ENCODE measurements at regions not wholly inside any gene's neighbourhood (a gene's known extent, or its start where the extent isn't known, plus 50 kb on each side); places are given as distances from the start of the nearest gene placed in this dataset.

GRCh38 chr19:30785458-30786137 lies 413.4 kb downstream of the ZNF536 start:
- Histone ChIP-seq H3K9me3 (ENCODE audit: low read depth) (no peaks in the 10 kb centered on the region), H3K4me2 (no peak overlapping the region), H3K4me1 (ENCODE audit: insufficient read depth) (peaks cover 12% of the 10 kb centered on the region), H3K36me3 (replicated peaks; ENCODE audit: insufficient read depth, low read depth) (no peaks in the 10 kb centered on the region), H3K9me2 (replicated peaks; ENCODE audit: insufficient read depth) (no peaks in the 10 kb centered on the region), H3K4me3 (no peak overlapping the region), H2AFZ (no peak overlapping the region), H3K27ac (no peak overlapping the region), H4K20me1 (ENCODE audit: insufficient read depth, poor library complexity, severe bottlenecking) (no peaks in the 10 kb centered on the region), H3K79me2 (no peaks in the 10 kb centered on the region), H3K27me3 (no peaks in the 10 kb centered on the region)
- WGBS (ENCODE audit: low lambda C conversion rate, missing lambda C conversion rate), result 80% methylated on average over 5 of the region's 5 CpGs
- TF ChIP-seq CTCF (IDR thresholded peaks at IDR 0.05; ENCODE audit: poor library complexity) (peak; percentile 34), EZH2 (IDR thresholded peaks at IDR 0.05; ENCODE audit: borderline replicate concordance) (no peak), EZH2phosphoT487 (IDR thresholded peaks at IDR 0.05; ENCODE audit: low read depth, severe bottlenecking, unreplicated experiment) (no peak)
- DNase-seq (ENCODE audit: low spot score), result no peak

DNA sequence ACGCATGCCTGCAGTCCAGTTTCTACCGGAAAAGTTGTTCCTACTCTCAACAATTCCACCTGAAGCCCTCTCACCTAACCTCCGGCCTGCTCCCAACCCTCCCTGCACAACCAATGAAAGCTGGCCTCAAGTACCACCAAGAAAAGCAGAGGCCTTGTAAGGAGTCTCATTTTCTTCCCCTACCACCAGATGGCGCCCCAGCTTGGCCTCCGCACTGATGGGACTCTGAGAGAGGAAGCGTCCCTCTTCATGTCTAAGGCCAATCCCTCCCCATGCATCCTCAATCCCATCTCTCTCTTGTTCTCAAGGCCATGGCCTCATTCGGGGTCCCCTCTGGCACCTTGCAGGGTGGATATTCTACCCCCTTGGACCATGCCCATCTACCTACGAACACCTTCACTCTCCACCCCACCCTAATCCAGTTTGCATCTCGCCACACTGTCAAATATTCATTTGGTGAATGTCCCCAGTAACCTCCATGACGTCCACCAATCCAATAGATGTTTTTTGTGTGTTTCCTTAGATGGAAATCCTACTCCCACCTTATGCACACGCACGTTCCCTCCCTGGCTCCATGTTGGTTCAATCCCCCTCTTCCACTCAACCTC lies 412.8 kb downstream of the ZNF536 start:
- no peak overlapping the region for H2AFZ ChIP-seq
- H3K79me2 ChIP-seq, result no peaks in the 10 kb centered on the region
- no peaks in the 10 kb centered on the region for H4K20me1 ChIP-seq (ENCODE audit: insufficient read depth, poor library complexity, severe bottlenecking)
- H3K4me1 ChIP-seq (ENCODE audit: insufficient read depth), result peaks cover 11% of the 10 kb centered on the region
- TF ChIP-seq CTCF (IDR thresholded peaks at IDR 0.05; ENCODE audit: poor library complexity) (peak; percentile 51), EZH2 (IDR thresholded peaks at IDR 0.05; ENCODE audit: borderline replicate concordance) (no peak)
- no peak overlapping the region for H3K4me2 ChIP-seq
- WGBS (ENCODE audit: low lambda C conversion rate, missing lambda C conversion rate), result 76% methylated on average over 12 of the region's 12 CpGs
- H3K27ac ChIP-seq, result no peak overlapping the region
- H3K9me2 ChIP-seq (replicated peaks; ENCODE audit: insufficient read depth), result no peaks in the 10 kb centered on the region
- DNase-seq (ENCODE audit: low spot score), result peak; percentile 52
- H3K9me3 ChIP-seq (ENCODE audit: low read depth), result no peaks in the 10 kb centered on the region
- H3K27me3 ChIP-seq, result no peaks in the 10 kb centered on the region
- H3K36me3 ChIP-seq (replicated peaks; ENCODE audit: insufficient read depth, low read depth), result no peaks in the 10 kb centered on the region
- no peak overlapping the region for H3K4me3 ChIP-seq

DNA sequence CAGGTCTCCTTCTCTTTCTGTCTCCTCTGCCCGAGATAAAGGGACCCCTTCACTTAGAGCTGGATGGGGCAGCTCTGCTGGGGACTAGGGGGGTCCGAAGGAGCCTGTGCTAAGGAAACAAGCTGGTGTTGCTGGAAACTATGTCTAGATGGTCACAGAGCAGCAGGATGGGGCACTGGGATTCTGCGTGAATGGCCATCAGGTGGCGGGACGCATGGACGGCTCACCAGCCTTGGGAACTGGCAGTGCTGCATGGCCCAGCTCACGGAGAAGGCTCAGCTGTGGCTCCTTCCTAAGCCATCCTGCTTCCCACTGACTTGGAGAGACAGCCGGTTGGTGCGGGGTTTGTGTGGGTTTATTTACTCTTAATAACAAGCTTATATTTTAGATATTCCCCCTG lies 411.8 kb downstream of the ZNF536 start:
- Histone ChIP-seq H4K20me1 (ENCODE audit: insufficient read depth, poor library complexity, severe bottlenecking) (no peaks in the 10 kb centered on the region), H3K36me3 (replicated peaks; ENCODE audit: insufficient read depth, low read depth) (no peaks in the 10 kb centered on the region), H3K27me3 (no peaks in the 10 kb centered on the region), H3K4me3 (no peak overlapping the region), H2AFZ (no peak overlapping the region), H3K9me3 (ENCODE audit: low read depth) (no peaks in the 10 kb centered on the region), H3K79me2 (no peaks in the 10 kb centered on the region), H3K9me2 (replicated peaks; ENCODE audit: insufficient read depth) (no peaks in the 10 kb centered on the region), H3K4me1 (ENCODE audit: insufficient read depth) (peaks cover 11% of the 10 kb centered on the region), H3K4me2 (no peak overlapping the region), H3K27ac (no peak overlapping the region)
- 90% methylated on average over 9 of the region's 9 CpGs for WGBS (ENCODE audit: low lambda C conversion rate, missing lambda C conversion rate)
- TF ChIP-seq EZH2 (IDR thresholded peaks at IDR 0.05; ENCODE audit: borderline replicate concordance) (no peak), CTCF (IDR thresholded peaks at IDR 0.05; ENCODE audit: poor library complexity) (no peak), EZH2phosphoT487 (IDR thresholded peaks at IDR 0.05; ENCODE audit: low read depth, severe bottlenecking, unreplicated experiment) (no peak)
- DNase-seq (ENCODE audit: low spot score), result no peak

All from hepatocyte (in vitro differentiated cells).